A549 (cell line): ENCODE measurements at regions not wholly inside any gene's neighbourhood (a gene's known extent, or its start where the extent isn't known, plus 50 kb on each side); places are given as distances from the start of the nearest gene placed in this dataset.

Source experiments
- ATAC-seq, 2 experiments: fragments of 200-7000 bp in 1 of 2; fragments of >200 bp in 1 of 2; cut with Nextera tagmentation in 1 of 2; cut with Tn5 transposase in 1 of 2; 3 replicates each; pipeline versions ENCODE4 v1.8.0 to v1.9.1; 2018 to 2020; ENCODE audit warnings: mild to moderate bottlenecking in 1 of 2, moderate library complexity in 1 of 2
- CTCF ChIA-PET: fragments of 300-600 bp; sonication (Branson Sonifier 250); formaldehyde crosslinking; extraction: SDS; loops from one replicate; lab custom pipeline; 2021; ENCODE audit warnings: antibody characterized with exemption, inconsistent platforms; lab: Yijun Ruan, JAX
- POLR2A ChIA-PET: fragments of 350-600 bp; formaldehyde crosslinking; extraction: SDS; loops from one replicate; lab custom pipeline; 2021; ENCODE audit warnings: antibody characterized with exemption, inconsistent platforms; lab: Yijun Ruan, JAX
- DNase-seq, 2 experiments: peaks; one replicate each; pipeline versions ENCODE4 v3.0.0 to v3.0.0-alpha.2; 2011 to 2016; ENCODE audit warnings: low read depth in 1 of 2, low spot score in 1 of 2
- FAIRE-seq: peaks from 2 replicates; lab custom pipeline; 2011; peaks lifted over from hg19 to GRCh38; lab: Jason Lieb, UNC
- H3K27ac ChIP-seq, 2 experiments: fragments of >200 bp; sonication (Bioruptor Twin); formaldehyde crosslinking; 3 replicates each; pipeline ENCODE4 v1.5.1; 2016 to 2017
- H3K4me1 ChIP-seq: fragments of >200 bp; sonication (Bioruptor Twin); formaldehyde crosslinking; 3 replicates; pipeline ENCODE4 v1.6.1; 2016
- H3K4me2 ChIP-seq: fragments of >200 bp; sonication (Bioruptor Twin); formaldehyde crosslinking; 3 replicates; pipeline ENCODE4 v1.6.1; 2016
- H3K4me3 ChIP-seq: fragments of >200 bp; sonication (Bioruptor Twin); formaldehyde crosslinking; 3 replicates; pipeline ENCODE4 v1.5.1; 2016
- H3K9me3 ChIP-seq: fragments of >200 bp; sonication (Bioruptor Twin); formaldehyde crosslinking; 3 replicates; pipeline ENCODE4 v1.6.1; 2016
- CEBPB ChIP-seq, 2 experiments: fragments of >200 bp in 1 of 2; sonication (Bioruptor Twin) in 1 of 2; formaldehyde crosslinking in 1 of 2; IDR thresholded peaks; 2 replicates each; pipeline ENCODE4 v1.6.1; 2012 to 2016
- CHD2 ChIP-seq: fragments of 150-350 bp; IDR thresholded peaks from 2 replicates; pipeline ENCODE4 v1.6.1; 2014; ENCODE audit warnings: low read length; ENCODE audit not compliant: partially characterized antibody
- EHF ChIP-seq: fragments of 250-450 bp; sonication (Bioruptor Pico); IDR thresholded peaks from 2 replicates; pipeline ENCODE4 v1.5.0; 2020; ENCODE audit warnings: mild to moderate bottlenecking
- EHMT2 ChIP-seq: fragments of 200-600 bp; sonication (generic); IDR thresholded peaks from 2 replicates; pipeline ENCODE4 v1.6.1; 2016; ENCODE audit warnings: antibody characterized with exemption, low read depth, mild to moderate bottlenecking, moderate library complexity
- EP300 ChIP-seq, 2 experiments: fragments of >200 bp; sonication (Bioruptor Twin); formaldehyde crosslinking; IDR thresholded peaks; 2 replicates in 1 of 2; 3 replicates in 1 of 2; pipeline ENCODE4 v1.6.1; 2016 to 2017
- FOSB ChIP-seq: fragments of 250-450 bp; sonication (Bioruptor Pico); IDR thresholded peaks from 2 replicates; pipeline ENCODE4 v1.5.0; 2020; ENCODE audit warnings: mild to moderate bottlenecking, moderate library complexity
- GATA3 ChIP-seq: IDR thresholded peaks from 2 replicates; pipeline ENCODE4 v1.6.1; 2012; ENCODE audit warnings: borderline replicate concordance
- HDAC2 ChIP-seq: fragments of 200-600 bp; sonication (generic); IDR thresholded peaks from 2 replicates; pipeline ENCODE4 v1.6.1; 2016
- HEYL ChIP-seq: fragments of 250-450 bp; sonication (Bioruptor Pico); IDR thresholded peaks from 2 replicates; pipeline ENCODE4 v1.8.0; 2021; ENCODE audit warnings: mild to moderate bottlenecking, moderate library complexity
- HOXB13 ChIP-seq: fragments of 250-450 bp; sonication (Bioruptor Pico); IDR thresholded peaks from 2 replicates; pipeline ENCODE4 v1.5.0; 2020; ENCODE audit warnings: low read depth, mild to moderate bottlenecking, moderate library complexity
- HOXB5 ChIP-seq: fragments of 250-450 bp; sonication (Bioruptor Pico); IDR thresholded peaks from 2 replicates; pipeline ENCODE4 v1.5.0; 2020; ENCODE audit warnings: mild to moderate bottlenecking, moderate library complexity
- MAZ ChIP-seq: fragments of 150-350 bp; IDR thresholded peaks from 2 replicates; pipeline ENCODE4 v1.6.1; 2014; ENCODE audit warnings: antibody characterized with exemption, low read depth, low read length, borderline replicate concordance
- NFE2L2 ChIP-seq: fragments of 150-350 bp; conservative IDR thresholded peaks from 2 replicates; pipeline ENCODE4 v1.6.1; 2014; ENCODE audit warnings: low read length
- POLR2A ChIP-seq: IDR thresholded peaks from 2 replicates; pipeline ENCODE4 v1.6.1; 2012; ENCODE audit warnings: mild to moderate bottlenecking, low read length
- ZFP36 ChIP-seq: fragments of 450-650 bp; IDR thresholded peaks from 2 replicates; pipeline ENCODE4 v1.6.1; 2014; ENCODE audit warnings: borderline replicate concordance; ENCODE audit not compliant: partially characterized antibody
- ZNF302 ChIP-seq: fragments of 250-450 bp; sonication (Bioruptor Pico); IDR thresholded peaks from 2 replicates; pipeline ENCODE4 v1.9.0; 2021; ENCODE audit warnings: inconsistent platforms, mild to moderate bottlenecking, moderate library complexity
- WGBS: methylation state at CpG from one replicate; pipeline ENCODE4 v1.1.6; 2017; ENCODE audit errors: missing lambda C conversion rate; 5-methylcytosine and 5-hydroxymethylcytosine counted together
- TF ChIP-seq, protein P1 (sequence below): fragments of 250-450 bp; sonication (Bioruptor Pico); IDR thresholded peaks from 2 replicates; pipeline ENCODE4 v1.5.0; 2021; ENCODE audit warnings: mild to moderate bottlenecking, moderate library complexity, borderline replicate concordance
- TF ChIP-seq, protein P2 (sequence below): IDR thresholded peaks from 2 replicates; pipeline ENCODE4 v1.6.1; 2012; ENCODE audit warnings: low read depth, borderline replicate concordance
- TF ChIP-seq, protein P3 (sequence below): fragments of >200 bp; sonication (Bioruptor Twin); formaldehyde crosslinking; IDR thresholded peaks from 3 replicates; pipeline ENCODE4 v1.5.1; 2016
- TF ChIP-seq, protein P4 (sequence below): IDR thresholded peaks from 2 replicates; pipeline ENCODE4 v1.6.1; 2012
- TF ChIP-seq, protein P5 (sequence below): fragments of 200-600 bp; sonication (generic); IDR thresholded peaks from 2 replicates; pipeline ENCODE4 v1.6.1; 2016; ENCODE audit warnings: antibody characterized with exemption, mild to moderate bottlenecking, moderate library complexity

DNA sequence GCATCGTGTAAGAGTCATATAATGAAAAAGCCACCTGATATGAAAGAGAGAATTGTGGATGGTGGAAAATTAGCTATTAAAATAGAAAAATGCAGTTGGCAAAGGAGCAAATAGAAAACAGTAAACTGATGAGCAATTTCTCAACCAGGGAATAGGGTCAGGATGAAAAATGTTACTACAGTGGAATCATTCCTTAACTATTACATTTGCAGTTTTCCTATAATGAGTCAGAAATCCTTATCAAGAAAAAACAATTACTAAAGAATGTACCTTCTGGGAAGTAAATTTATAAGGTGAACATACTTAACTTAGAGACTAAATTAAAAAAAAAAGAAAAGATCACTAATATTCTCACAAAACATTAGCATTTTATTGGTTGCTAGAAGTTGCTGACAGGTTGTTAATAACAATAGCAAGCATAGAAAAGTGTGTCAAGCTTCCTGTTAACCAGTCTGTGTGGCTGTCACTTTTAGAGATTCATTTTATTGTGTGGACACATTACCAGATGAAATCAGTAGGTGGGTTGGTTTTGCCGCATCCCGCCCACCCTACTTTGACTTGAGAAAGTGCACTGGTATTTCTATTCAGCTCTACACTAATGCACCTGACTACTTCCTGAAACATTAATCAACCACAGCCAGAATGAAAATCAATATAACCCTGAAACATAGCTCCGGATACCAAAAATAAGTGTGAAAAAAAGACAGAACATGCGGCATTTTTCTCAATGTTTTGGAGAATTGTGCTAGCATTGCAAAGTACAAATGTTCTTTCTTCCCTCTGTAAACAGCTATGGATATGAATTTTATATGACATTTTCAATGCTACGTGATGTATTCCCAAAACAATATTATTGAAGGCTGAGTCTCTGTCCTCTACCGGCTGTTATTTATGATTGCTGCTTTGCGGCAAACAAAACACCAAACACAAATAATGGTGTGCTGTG is 576.7 kb downstream of the SLC16A7 start (continued):
- no peak for TF ChIP-seq MAZ

DNA sequence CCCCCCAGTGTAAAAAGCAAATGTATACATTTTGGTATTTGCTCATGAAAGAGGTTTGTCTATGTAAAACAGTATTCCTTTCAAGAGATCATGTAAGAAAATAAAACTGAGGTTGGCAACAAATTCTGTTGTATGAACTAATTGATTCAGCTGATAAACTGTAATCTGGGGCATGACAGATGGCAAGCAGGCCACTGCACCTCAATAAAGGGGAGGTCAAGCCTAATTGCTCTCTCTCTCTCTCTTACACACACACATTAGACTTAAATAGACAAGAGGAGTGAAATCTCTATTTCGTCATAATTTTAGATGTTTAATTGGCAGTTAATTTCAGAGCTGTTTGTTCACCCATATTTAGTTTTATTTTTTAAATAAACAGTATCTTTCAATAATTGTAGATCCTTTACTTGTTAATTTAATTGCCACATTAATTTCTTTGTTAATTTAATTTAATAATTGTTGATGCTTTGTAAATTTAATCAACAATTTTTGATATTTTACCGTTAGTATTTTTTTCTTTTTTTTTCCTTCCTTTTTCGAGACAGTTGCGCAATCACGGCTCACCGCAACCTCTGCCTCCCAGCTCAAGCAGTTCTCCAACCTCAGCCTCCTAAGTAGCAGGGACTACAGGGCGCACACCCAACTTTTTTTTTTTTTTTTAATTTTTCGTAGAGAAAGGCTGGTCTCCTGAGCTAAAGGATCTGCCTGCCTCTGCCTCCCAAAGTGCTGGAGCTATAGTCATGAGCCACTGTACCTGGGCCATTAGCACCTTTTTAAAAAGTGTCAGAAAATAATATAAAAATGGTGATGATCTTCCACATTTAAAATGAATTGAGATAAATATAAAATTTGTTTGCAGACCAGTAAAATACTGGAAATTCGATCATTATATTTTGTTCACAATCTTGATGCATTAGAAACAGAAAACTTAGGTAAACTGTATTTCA is 577.7 kb downstream of the SLC16A7 start:
- DNase-seq, result no peak
- no peak for FAIRE-seq
- CTCF ChIA-PET, result no interaction called here
- Histone ChIP-seq H3K27ac (no peak overlapping the region), H3K4me3 (no peak overlapping the region)
- no peak for ATAC-seq
- TF ChIP-seq, protein P1, sequence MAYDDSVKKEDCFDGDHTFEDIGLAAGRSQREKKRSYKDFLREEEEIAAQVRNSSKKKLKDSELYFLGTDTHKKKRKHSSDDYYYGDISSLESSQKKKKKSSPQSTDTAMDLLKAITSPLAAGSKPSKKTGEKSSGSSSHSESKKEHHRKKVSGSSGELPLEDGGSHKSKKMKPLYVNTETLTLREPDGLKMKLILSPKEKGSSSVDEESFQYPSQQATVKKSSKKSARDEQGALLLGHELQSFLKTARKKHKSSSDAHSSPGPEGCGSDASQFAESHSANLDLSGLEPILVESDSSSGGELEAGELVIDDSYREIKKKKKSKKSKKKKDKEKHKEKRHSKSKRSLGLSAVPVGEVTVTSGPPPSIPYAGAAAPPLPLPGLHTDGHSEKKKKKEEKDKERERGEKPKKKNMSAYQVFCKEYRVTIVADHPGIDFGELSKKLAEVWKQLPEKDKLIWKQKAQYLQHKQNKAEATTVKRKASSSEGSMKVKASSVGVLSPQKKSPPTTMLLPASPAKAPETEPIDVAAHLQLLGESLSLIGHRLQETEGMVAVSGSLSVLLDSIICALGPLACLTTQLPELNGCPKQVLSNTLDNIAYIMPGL (CRISPR knock-in tag), result no peak
- TF ChIP-seq CEBPB (IDR thresholded peaks at IDR 0.05), result peak; percentile 87 to 94
- TF ChIP-seq, all 56 proteins: peak for 1
- Histone ChIP-seq H3K4me1 (peaks cover 4% of the 10 kb centered on the region), H3K4me2 (no peak overlapping the region), H3K9me3 (no peaks in the 10 kb centered on the region)
- 65% methylated on average over 9 of the region's 9 CpGs for WGBS
- POLR2A ChIA-PET, result no interaction called here

- CTCF ChIA-PET, result no interaction called here
- H3K9me3 ChIP-seq, result no peaks in the 10 kb centered on the region
- FAIRE-seq (no peak), ATAC-seq (no peak), DNase-seq (no peak)
- POLR2A ChIA-PET, result no interaction called here
- H3K4me2 ChIP-seq, result no peak overlapping the region
- no peak overlapping the region for H3K27ac ChIP-seq
- no peak overlapping the region for H3K4me3 ChIP-seq
- TF ChIP-seq, protein P2, sequence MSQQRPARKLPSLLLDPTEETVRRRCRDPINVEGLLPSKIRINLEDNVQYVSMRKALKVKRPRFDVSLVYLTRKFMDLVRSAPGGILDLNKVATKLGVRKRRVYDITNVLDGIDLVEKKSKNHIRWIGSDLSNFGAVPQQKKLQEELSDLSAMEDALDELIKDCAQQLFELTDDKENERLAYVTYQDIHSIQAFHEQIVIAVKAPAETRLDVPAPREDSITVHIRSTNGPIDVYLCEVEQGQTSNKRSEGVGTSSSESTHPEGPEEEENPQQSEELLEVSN, result no peak
- TF ChIP-seq NFE2L2 (no peak), MAZ (no peak), EHMT2 (no peak), EHF (CRISPR knock-in tag) (no peak), HOXB13 (CRISPR knock-in tag) (no peak), EP300 (IDR thresholded peaks at IDR 0.05) (no peak), GATA3 (no peak), HEYL (CRISPR knock-in tag) (no peak), POLR2A (no peak), ZFP36 (no peak), ZNF302 (CRISPR knock-in tag) (no peak), HOXB5 (CRISPR knock-in tag) (no peak), CHD2 (no peak), FOSB (CRISPR knock-in tag) (no peak), HDAC2 (no peak)
- TF ChIP-seq, protein P3, sequence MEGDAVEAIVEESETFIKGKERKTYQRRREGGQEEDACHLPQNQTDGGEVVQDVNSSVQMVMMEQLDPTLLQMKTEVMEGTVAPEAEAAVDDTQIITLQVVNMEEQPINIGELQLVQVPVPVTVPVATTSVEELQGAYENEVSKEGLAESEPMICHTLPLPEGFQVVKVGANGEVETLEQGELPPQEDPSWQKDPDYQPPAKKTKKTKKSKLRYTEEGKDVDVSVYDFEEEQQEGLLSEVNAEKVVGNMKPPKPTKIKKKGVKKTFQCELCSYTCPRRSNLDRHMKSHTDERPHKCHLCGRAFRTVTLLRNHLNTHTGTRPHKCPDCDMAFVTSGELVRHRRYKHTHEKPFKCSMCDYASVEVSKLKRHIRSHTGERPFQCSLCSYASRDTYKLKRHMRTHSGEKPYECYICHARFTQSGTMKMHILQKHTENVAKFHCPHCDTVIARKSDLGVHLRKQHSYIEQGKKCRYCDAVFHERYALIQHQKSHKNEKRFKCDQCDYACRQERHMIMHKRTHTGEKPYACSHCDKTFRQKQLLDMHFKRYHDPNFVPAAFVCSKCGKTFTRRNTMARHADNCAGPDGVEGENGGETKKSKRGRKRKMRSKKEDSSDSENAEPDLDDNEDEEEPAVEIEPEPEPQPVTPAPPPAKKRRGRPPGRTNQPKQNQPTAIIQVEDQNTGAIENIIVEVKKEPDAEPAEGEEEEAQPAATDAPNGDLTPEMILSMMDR, result no peak
- TF ChIP-seq, protein P4, sequence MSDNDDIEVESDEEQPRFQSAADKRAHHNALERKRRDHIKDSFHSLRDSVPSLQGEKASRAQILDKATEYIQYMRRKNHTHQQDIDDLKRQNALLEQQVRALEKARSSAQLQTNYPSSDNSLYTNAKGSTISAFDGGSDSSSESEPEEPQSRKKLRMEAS, result no peak
- TF ChIP-seq, protein P5, sequence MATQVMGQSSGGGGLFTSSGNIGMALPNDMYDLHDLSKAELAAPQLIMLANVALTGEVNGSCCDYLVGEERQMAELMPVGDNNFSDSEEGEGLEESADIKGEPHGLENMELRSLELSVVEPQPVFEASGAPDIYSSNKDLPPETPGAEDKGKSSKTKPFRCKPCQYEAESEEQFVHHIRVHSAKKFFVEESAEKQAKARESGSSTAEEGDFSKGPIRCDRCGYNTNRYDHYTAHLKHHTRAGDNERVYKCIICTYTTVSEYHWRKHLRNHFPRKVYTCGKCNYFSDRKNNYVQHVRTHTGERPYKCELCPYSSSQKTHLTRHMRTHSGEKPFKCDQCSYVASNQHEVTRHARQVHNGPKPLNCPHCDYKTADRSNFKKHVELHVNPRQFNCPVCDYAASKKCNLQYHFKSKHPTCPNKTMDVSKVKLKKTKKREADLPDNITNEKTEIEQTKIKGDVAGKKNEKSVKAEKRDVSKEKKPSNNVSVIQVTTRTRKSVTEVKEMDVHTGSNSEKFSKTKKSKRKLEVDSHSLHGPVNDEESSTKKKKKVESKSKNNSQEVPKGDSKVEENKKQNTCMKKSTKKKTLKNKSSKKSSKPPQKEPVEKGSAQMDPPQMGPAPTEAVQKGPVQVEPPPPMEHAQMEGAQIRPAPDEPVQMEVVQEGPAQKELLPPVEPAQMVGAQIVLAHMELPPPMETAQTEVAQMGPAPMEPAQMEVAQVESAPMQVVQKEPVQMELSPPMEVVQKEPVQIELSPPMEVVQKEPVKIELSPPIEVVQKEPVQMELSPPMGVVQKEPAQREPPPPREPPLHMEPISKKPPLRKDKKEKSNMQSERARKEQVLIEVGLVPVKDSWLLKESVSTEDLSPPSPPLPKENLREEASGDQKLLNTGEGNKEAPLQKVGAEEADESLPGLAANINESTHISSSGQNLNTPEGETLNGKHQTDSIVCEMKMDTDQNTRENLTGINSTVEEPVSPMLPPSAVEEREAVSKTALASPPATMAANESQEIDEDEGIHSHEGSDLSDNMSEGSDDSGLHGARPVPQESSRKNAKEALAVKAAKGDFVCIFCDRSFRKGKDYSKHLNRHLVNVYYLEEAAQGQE, result no peak
- TF ChIP-seq, all 56 proteins: peak for 0
- H3K4me1 ChIP-seq, result no peaks in the 10 kb centered on the region; the same call in 2 of the 3 replicates
Measured at GRCh38 chr12:60174476-60174875, 578.6 kb downstream of the SLC16A7 start.
